HG03520 (cell line): ENCODE measurements at regions not wholly inside any gene's neighbourhood (a gene's known extent, or its start where the extent isn't known, plus 50 kb on each side); places are given as distances from the start of the nearest gene placed in this dataset.
"Not testable (repeated sequence)": the region's sequence is repeated elsewhere in the genome, so short reads cannot be mapped to it uniquely, and the experiment has no call there.

ENCODE experiments used
- ATAC-seq: cut with Tn5 transposase; IDR thresholded peaks from one replicate; pipeline ENCODE4 v1.9.1; 2021; ENCODE audit warnings: mild to moderate bottlenecking, moderate library complexity; ENCODE audit not compliant: unreplicated experiment

GRCh38 chr10:113480851-113481502 lies 71.9 kb upstream of the HABP2 start:
- no peak for ATAC-seq

- no peak for ATAC-seq
Measured at GRCh38 chr10:113484487-113484886, 68.4 kb upstream of the HABP2 start.

GRCh38 chr10:113485736-113486135 lies 67.1 kb upstream of the HABP2 start:
- ATAC-seq = no peak

GRCh38 chr10:113486531-113486930 lies 66.3 kb upstream of the HABP2 start:
- ATAC-seq = no peak

- ATAC-seq = no peak
Measured at GRCh38 chr10:113487154-113487553, 65.7 kb upstream of the HABP2 start.

GRCh38 chr10:113488186-113488585 lies 64.7 kb upstream of the HABP2 start:
- no peak for ATAC-seq

- ATAC-seq = not testable (repeated sequence)
Measured at GRCh38 chr10:113489522-113489921, 63.3 kb upstream of the HABP2 start.

GRCh38 chr10:113491967-113492565 lies 60.8 kb upstream of the HABP2 start:
- ATAC-seq = no peak

- ATAC-seq = no peak
Measured at GRCh38 chr10:113493195-113493594, 59.7 kb upstream of the HABP2 start.

- ATAC-seq = no peak
Measured at GRCh38 chr10:113493882-113494301, 59.0 kb upstream of the HABP2 start.

- no peak for ATAC-seq
Measured at GRCh38 chr10:113494761-113495160, 58.1 kb upstream of the HABP2 start.

GRCh38 chr10:113495553-113495952 lies 57.3 kb upstream of the HABP2 start:
- ATAC-seq = no peak

- no peak for ATAC-seq
Measured at GRCh38 chr10:113496111-113497109, 56.4 kb upstream of the HABP2 start.

- no peak for ATAC-seq
Measured at GRCh38 chr10:113497198-113497597, 55.7 kb upstream of the HABP2 start.

GRCh38 chr10:113498997-113499396 lies 53.9 kb upstream of the HABP2 start:
- no peak for ATAC-seq

- ATAC-seq = no peak
Measured at GRCh38 chr10:113499806-113500205, 53.0 kb upstream of the HABP2 start.

GRCh38 chr10:113501031-113501430 lies 51.8 kb upstream of the HABP2 start:
- not testable (repeated sequence) for ATAC-seq
